ENCODE measurements at regions not wholly inside any gene's neighbourhood (a gene's known extent, or its start where the extent isn't known, plus 50 kb on each side); places are given as distances from the start of the nearest gene placed in this dataset.

DNA sequence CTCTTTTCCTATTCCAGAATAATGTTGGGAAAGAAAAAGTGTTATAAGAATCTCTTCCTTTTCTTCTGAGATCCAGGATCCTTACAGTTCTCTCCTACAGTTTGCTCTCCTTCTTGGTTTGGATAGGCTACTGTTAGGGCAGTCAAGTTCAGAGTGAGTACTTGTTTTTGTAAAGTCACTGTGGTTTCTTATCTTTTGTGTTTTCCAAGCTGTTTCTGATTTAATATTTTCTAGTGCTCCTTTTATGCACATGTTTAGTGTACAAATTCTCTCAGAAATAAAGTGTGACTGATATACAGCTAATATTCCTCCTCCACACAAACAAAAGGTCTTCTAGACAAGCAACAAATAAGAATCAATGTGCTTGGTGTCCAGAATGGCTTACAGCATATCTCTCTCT lies 107.7 kb downstream of the BACH1 start (continued):
- TF ChIP-seq PTBP1 (IDR thresholded peaks at IDR 0.05; ENCODE audit: low read depth, low read length) (no peak), SRF (CRISPR knock-in tag; IDR thresholded peaks at IDR 0.05) (no peak), MCM7 (IDR thresholded peaks at IDR 0.05) (no peak), ZNF696 (CRISPR knock-in tag; conservative IDR thresholded peaks at IDR 0.05) (no peak), ZNF239 (CRISPR knock-in tag; IDR thresholded peaks at IDR 0.05) (no peak), ESRRA (IDR thresholded peaks at IDR 0.05; ENCODE audit: borderline replicate concordance, low read depth) (peak; percentile 31; the same call in 1 of the 2 replicates), NFE2 (IDR thresholded peaks at IDR 0.05; ENCODE audit: low read depth) (peak; percentile 80), MAFG (tag; conservative IDR thresholded peaks at IDR 0.05) (peak; percentile 76), ZBTB7A (IDR thresholded peaks at IDR 0.05; ENCODE audit: borderline replicate concordance, control insufficient read depth, low read depth, low read length) (no peak), ZNF408 (CRISPR knock-in tag; IDR thresholded peaks at IDR 0.05; ENCODE audit: low read depth) (no peak)
- TF ChIP-seq, protein P1, sequence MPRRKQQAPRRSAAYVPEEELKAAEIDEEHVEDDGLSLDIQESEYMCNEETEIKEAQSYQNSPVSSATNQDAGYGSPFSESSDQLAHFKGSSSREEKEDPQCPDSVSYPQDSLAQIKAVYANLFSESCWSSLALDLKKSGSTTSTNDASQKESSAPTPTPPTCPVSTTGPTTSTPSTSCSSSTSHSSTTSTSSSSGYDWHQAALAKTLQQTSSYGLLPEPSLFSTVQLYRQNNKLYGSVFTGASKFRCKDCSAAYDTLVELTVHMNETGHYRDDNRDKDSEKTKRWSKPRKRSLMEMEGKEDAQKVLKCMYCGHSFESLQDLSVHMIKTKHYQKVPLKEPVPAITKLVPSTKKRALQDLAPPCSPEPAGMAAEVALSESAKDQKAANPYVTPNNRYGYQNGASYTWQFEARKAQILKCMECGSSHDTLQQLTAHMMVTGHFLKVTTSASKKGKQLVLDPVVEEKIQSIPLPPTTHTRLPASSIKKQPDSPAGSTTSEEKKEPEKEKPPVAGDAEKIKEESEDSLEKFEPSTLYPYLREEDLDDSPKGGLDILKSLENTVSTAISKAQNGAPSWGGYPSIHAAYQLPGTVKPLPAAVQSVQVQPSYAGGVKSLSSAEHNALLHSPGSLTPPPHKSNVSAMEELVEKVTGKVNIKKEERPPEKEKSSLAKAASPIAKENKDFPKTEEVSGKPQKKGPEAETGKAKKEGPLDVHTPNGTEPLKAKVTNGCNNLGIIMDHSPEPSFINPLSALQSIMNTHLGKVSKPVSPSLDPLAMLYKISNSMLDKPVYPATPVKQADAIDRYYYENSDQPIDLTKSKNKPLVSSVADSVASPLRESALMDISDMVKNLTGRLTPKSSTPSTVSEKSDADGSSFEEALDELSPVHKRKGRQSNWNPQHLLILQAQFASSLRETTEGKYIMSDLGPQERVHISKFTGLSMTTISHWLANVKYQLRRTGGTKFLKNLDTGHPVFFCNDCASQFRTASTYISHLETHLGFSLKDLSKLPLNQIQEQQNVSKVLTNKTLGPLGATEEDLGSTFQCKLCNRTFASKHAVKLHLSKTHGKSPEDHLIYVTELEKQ (CRISPR knock-in tag; IDR thresholded peaks at IDR 0.05), result no peak
- TF ChIP-seq, protein P2, sequence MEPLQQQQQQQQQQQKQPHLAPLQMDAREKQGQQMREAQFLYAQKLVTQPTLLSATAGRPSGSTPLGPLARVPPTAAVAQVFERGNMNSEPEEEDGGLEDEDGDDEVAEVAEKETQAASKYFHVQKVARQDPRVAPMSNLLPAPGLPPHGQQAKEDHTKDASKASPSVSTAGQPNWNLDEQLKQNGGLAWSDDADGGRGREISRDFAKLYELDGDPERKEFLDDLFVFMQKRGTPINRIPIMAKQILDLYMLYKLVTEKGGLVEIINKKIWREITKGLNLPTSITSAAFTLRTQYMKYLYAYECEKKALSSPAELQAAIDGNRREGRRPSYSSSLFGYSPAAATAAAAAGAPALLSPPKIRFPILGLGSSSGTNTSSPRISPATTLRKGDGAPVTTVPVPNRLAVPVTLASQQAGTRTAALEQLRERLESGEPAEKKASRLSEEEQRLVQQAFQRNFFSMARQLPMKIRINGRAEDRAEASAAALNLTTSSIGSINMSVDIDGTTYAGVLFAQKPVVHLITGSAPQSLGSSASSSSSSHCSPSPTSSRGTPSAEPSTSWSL (CRISPR knock-in tag; IDR thresholded peaks at IDR 0.05; ENCODE audit: borderline replicate concordance), result no peak
- TF ChIP-seq, protein P3, sequence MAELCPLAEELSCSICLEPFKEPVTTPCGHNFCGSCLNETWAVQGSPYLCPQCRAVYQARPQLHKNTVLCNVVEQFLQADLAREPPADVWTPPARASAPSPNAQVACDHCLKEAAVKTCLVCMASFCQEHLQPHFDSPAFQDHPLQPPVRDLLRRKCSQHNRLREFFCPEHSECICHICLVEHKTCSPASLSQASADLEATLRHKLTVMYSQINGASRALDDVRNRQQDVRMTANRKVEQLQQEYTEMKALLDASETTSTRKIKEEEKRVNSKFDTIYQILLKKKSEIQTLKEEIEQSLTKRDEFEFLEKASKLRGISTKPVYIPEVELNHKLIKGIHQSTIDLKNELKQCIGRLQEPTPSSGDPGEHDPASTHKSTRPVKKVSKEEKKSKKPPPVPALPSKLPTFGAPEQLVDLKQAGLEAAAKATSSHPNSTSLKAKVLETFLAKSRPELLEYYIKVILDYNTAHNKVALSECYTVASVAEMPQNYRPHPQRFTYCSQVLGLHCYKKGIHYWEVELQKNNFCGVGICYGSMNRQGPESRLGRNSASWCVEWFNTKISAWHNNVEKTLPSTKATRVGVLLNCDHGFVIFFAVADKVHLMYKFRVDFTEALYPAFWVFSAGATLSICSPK (IDR thresholded peaks at IDR 0.05; ENCODE audit: borderline replicate concordance), result no peak
- TF ChIP-seq, protein P4, sequence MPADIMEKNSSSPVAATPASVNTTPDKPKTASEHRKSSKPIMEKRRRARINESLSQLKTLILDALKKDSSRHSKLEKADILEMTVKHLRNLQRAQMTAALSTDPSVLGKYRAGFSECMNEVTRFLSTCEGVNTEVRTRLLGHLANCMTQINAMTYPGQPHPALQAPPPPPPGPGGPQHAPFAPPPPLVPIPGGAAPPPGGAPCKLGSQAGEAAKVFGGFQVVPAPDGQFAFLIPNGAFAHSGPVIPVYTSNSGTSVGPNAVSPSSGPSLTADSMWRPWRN (IDR thresholded peaks at IDR 0.05; ENCODE audit: low read depth), result no peak
